Brain microvascular endothelial cell (primary cell): ENCODE measurements at regions not wholly inside any gene's neighbourhood (a gene's known extent, or its start where the extent isn't known, plus 50 kb on each side); places are given as distances from the start of the nearest gene placed in this dataset.
A peak's percentile ranks its signal among the peaks of the same experiment; 100 is the strongest.

Experiments used
- DNase-seq: peaks from one replicate; pipeline ENCODE4 v3.0.0-alpha.2; 2020
- H3K27ac ChIP-seq: fragments of 250-450 bp; sonication (Bioruptor Pico); 2 replicates; pipeline ENCODE4 v1.5.1; 2020; ENCODE audit warnings: mild to moderate bottlenecking, moderate library complexity
- H3K27me3 ChIP-seq: fragments of 250-450 bp; sonication (Bioruptor Pico); replicated peaks from 2 replicates; pipeline ENCODE4 v1.5.1; 2020; ENCODE audit warnings: mild to moderate bottlenecking
- H3K36me3 ChIP-seq: fragments of 250-450 bp; sonication (Bioruptor Pico); replicated peaks from 2 replicates; pipeline ENCODE4 v1.5.1; 2020; ENCODE audit warnings: mild to moderate bottlenecking
- H3K4me3 ChIP-seq: 2 replicates; pipeline ENCODE4 v1.5.1; 2011; ENCODE audit warnings: low read depth, mild to moderate bottlenecking, control low read depth, low read length, moderate library complexity
- in situ Hi-C: cut with HindIII; loops from 2 replicates; pipeline ENCODE4 v1.10.0; 2017; ENCODE audit warnings: low sequenced_read_pairs, low pct_ligation_motif_present
- TF ChIP-seq, protein P1 (sequence below): IDR thresholded peaks from 2 replicates; pipeline ENCODE4 v1.5.1; 2011; ENCODE audit warnings: low read depth, mild to moderate bottlenecking, moderate library complexity, low read length, control low read depth, inconsistent platforms; ENCODE audit errors: missing control alignments

DNA sequence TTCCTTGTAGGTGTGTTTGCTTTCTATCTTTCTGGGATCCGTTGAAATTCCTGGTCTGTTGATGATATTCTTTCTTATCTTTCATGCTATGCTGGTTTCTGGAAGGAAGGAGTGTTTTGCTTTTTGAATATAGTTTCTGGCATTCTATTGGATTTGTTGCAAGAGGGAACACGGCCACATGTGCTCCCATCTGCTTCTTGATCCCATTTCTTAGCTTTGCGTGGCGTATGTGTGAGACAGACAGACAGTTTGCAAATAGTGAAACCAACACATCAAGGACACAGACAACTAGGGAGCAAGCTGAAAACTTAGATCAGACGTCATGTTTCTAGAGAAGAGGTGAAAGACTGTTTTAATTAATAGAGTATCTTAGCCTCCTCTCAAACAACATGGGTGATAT is 261.9 kb upstream of the PUDP start:
- TF ChIP-seq, protein P1, sequence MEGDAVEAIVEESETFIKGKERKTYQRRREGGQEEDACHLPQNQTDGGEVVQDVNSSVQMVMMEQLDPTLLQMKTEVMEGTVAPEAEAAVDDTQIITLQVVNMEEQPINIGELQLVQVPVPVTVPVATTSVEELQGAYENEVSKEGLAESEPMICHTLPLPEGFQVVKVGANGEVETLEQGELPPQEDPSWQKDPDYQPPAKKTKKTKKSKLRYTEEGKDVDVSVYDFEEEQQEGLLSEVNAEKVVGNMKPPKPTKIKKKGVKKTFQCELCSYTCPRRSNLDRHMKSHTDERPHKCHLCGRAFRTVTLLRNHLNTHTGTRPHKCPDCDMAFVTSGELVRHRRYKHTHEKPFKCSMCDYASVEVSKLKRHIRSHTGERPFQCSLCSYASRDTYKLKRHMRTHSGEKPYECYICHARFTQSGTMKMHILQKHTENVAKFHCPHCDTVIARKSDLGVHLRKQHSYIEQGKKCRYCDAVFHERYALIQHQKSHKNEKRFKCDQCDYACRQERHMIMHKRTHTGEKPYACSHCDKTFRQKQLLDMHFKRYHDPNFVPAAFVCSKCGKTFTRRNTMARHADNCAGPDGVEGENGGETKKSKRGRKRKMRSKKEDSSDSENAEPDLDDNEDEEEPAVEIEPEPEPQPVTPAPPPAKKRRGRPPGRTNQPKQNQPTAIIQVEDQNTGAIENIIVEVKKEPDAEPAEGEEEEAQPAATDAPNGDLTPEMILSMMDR: no peak
- Histone ChIP-seq H3K36me3 (no peaks in the 10 kb centered on the region), H3K4me3 (no peak overlapping the region), H3K27ac (no peak overlapping the region), H3K27me3 (no peaks in the 10 kb centered on the region)
- no peak for DNase-seq
- in situ Hi-C loops: no loop called here

- no peaks in the 10 kb centered on the region for H3K27me3 ChIP-seq
- H3K36me3 ChIP-seq: no peaks in the 10 kb centered on the region
- no peak for DNase-seq
- in situ Hi-C loops: no loop called here
- no peak overlapping the region for H3K27ac ChIP-seq
- no peak overlapping the region for H3K4me3 ChIP-seq
- TF ChIP-seq, protein P1: no peak
Observed at GRCh38 chrX:7399373-7399772, 251.4 kb upstream of the PUDP start.

GRCh38 chrX:7390441-7390840 is 242.5 kb upstream of the PUDP start:
- Histone ChIP-seq H3K27me3 (no peaks in the 10 kb centered on the region), H3K4me3 (no peak overlapping the region), H3K36me3 (no peaks in the 10 kb centered on the region), H3K27ac (no peak overlapping the region)
- in situ Hi-C loops: no loop called here
- DNase-seq: no peak
- TF ChIP-seq, protein P1: no peak

DNA sequence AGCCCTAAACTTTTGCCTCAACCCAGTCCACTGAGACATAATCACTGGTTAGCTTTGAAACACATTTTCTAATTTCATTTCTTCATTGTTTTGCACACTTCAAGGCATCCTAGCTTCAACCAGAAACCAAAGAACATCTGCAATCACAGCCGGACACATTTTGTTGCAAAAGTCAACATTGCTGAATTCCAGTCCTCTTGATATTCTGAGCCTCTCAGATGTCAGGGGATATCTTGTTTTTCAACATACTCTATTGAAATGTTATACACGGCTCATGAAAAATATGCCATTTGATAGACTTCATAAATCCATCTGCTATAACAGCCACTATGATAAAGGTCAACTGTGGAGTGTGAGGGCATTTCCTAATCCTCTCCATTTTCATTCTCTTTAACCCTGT is 241.6 kb upstream of the PUDP start:
- peak overlapping the region; percentile 16 for H3K27ac ChIP-seq
- peak; percentile 5 for DNase-seq
- no peak overlapping the region for H3K4me3 ChIP-seq
- H3K36me3 ChIP-seq: no peaks in the 10 kb centered on the region
- no peaks in the 10 kb centered on the region for H3K27me3 ChIP-seq
- TF ChIP-seq, protein P1: no peak
- in situ Hi-C loops: no loop called here

DNA sequence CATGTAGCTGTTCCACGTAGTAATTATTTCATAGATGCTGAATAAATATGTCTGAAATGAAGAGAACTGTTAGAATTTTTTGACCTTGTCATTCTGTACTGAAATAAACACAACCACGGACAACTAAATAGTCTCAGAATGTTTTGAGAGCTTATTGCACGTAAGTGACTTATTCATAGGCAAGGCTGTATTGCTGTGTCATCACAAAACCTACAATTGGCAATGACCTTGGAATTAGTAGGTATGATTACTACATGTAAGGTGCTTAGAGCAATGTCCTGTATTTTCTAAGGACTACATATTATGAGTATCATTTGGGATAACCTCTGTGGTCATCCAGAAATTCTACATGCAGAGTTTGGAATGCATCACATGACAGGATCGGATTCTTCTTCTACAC is 237.2 kb upstream of the PUDP start:
- H3K27ac ChIP-seq: no peak overlapping the region

GRCh38 chrX:7378406-7378805 is 230.5 kb upstream of the PUDP start:
- in situ Hi-C loops: no loop called here
- TF ChIP-seq, protein P1: no peak

More for the DNA sequence above, 237.2 kb upstream of the PUDP start:
- TF ChIP-seq, protein P1: no peak
- no peak overlapping the region for H3K4me3 ChIP-seq
- no peak for DNase-seq
- H3K27me3 ChIP-seq: no peaks in the 10 kb centered on the region
- in situ Hi-C loops: no loop called here
- H3K36me3 ChIP-seq: no peaks in the 10 kb centered on the region

More at GRCh38 chrX:7378406-7378805, 230.5 kb upstream of the PUDP start:
- Histone ChIP-seq H3K27ac (no peak overlapping the region), H3K4me3 (no peak overlapping the region), H3K36me3 (no peaks in the 10 kb centered on the region), H3K27me3 (no peaks in the 10 kb centered on the region)
- DNase-seq: no peak
